Germinal center (tissue), 1 donor: ENCODE measurements at regions not wholly inside any gene's neighbourhood (a gene's known extent, or its start where the extent isn't known, plus 50 kb on each side); places are given as distances from the start of the nearest gene placed in this dataset.
"Not testable (repeated sequence)": the region's sequence is repeated elsewhere in the genome, so short reads cannot be mapped to it uniquely, and the experiment has no call there.

ENCODE experiments used
- DNase-seq: peaks from one replicate; pipeline ENCODE4 v3.0.0; 2012; ENCODE audit warnings: mixed read lengths, low spot score

GRCh38 chr15:70398694-70399093 is 301.0 kb upstream of the TLE3 start:
- DNase-seq: no peak

- DNase-seq: no peak
Observed at GRCh38 chr15:70396807-70397206, 299.1 kb upstream of the TLE3 start.

DNA sequence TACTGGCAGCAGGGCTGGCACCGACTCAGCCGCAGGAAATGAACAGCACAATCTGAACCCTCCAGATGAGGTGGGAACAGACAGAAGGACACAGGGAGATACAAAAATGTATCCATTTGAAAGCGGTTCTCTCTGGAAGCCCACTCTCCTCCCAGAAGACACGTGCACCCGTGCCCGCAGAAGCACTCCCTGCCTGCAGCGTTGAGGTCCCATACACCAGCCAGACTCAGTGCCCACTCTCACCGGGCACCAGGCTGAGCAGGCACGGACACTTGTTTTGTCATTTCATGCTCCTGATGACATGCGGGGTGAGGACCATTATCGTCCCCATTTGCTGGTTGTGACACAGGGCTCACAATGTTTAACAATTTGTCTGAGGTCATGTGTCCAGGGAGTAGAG is 297.4 kb upstream of the TLE3 start:
- no peak for DNase-seq

DNA sequence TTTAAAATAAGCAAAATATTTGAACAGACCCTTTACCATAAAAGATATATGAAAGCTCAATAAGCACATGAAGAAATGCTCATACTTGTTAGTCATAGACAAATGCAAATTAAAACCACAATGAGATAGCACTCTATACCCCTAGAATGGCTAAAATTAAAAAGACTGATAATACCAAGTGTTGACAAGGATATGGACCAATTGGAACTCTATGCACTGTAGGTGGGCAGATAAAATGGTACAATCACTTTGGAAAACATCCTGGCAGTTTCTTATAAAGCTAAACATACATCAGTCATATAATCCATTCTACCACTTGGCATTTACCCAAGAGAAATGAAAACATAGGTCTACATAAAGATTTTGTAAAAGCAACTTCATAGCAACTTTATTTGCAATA is 293.0 kb upstream of the TLE3 start:
- DNase-seq: no peak

- no peak for DNase-seq
Observed at GRCh38 chr15:70387993-70388392, 290.3 kb upstream of the TLE3 start.

GRCh38 chr15:70387081-70387480 is 289.4 kb upstream of the TLE3 start:
- no peak for DNase-seq

- no peak for DNase-seq
Observed at GRCh38 chr15:70385711-70386110, 288.0 kb upstream of the TLE3 start.

GRCh38 chr15:70385052-70385451 is 287.3 kb upstream of the TLE3 start:
- no peak for DNase-seq

DNA sequence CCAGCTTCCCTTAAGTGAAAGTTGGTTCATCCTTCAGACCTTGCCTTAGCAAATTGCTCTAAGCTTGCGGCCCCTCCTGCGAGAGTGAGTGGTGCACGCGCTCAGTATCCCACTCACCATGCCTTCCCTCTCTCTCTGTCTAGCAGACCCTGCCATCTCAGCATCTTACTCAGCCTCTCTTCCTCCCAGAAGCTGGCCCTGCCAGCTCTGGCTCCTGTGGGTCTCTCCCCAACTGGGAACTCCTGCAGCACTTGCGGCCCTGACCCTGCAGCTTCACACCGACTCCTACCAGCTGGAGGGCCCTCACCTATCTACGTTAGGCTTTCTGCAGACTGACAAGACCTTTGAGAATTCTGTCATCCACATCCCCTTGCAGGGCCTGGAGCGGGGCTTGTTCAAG is 286.1 kb upstream of the TLE3 start:
- DNase-seq: no peak

DNA sequence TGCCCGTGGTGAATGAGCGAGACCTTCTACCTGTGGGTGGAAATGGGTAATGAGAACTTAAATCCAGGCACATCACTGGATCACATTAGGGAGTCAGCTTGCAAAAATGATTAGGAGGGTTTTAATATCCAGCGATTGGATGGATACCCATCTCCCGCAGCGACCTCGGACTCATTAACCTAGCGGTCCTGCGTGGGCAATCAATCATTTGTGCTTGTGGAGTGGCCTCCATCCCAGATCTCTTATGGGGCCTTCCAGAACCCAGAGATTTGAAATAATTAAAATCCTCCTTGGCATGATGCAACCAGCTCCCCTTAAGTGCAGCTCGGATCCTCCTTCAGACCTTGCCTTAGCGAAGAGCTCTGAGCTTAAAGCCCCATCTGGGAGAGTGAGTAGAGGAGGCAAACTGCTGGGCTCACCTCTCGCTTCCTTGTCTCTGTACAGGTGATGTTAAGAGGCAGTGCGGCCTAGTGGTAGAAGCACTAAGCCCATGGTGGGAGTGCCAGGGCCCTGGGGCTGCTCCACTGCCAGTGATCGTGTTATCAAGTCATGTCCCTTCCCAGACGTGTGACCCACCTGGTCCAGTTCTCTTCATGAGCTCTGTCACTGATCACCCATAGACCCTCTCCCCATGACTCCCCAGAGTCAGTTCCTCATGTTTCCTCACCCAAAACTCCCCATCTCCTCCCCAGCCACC is 285.2 kb upstream of the TLE3 start:
- no peak for DNase-seq

GRCh38 chr15:70382009-70382749 is 284.5 kb upstream of the TLE3 start:
- DNase-seq: no peak

GRCh38 chr15:70379938-70380883 is 282.5 kb upstream of the TLE3 start:
- no peak for DNase-seq

- no peak for DNase-seq
Observed at GRCh38 chr15:70379134-70379533, 281.4 kb upstream of the TLE3 start.

DNA sequence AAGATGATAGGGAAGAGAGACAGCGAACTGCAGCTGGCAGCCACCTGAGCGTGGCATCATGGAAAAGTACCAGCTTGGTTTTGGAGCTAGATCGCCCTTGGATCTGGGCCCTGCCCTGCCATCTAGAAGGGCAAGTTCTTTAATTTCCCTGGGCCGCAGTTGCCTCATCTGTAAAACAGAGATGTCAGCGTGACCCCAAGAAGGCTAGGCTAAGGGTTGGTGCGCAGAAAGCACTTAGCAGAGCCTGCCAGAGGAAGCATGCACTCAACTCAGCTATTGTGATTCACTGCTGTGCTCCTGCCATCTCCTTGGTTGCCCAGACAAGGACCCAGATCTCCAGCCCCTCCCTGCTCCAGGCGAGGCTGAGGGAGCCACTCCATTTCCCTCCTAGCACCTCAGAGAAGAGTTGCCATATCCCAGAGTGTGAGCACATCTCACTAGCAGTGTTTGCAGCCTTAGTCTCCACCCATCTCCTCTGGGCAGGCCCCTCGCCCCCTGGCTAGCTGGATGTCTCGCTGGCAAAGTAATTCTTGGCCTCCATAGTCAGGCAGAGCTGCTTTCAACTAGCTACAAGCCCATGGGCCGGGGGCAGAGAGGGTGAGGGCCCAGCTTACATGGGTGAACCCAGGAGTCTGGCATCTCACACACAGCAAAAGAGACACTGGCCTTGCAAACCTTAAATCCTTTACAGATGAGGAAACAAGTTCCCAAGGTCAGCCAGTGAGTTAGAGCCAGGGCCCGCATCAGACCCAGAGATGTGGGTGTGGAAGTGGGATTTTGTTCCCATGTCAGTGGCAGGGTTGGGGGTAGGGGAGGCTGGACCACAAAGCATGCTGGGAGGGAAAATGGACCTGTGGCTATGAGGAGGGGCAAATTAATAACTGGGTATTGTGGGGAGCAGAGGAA is 280.7 kb upstream of the TLE3 start:
- DNase-seq: no peak

GRCh38 chr15:70376929-70377691 is 279.4 kb upstream of the TLE3 start:
- no peak for DNase-seq

DNA sequence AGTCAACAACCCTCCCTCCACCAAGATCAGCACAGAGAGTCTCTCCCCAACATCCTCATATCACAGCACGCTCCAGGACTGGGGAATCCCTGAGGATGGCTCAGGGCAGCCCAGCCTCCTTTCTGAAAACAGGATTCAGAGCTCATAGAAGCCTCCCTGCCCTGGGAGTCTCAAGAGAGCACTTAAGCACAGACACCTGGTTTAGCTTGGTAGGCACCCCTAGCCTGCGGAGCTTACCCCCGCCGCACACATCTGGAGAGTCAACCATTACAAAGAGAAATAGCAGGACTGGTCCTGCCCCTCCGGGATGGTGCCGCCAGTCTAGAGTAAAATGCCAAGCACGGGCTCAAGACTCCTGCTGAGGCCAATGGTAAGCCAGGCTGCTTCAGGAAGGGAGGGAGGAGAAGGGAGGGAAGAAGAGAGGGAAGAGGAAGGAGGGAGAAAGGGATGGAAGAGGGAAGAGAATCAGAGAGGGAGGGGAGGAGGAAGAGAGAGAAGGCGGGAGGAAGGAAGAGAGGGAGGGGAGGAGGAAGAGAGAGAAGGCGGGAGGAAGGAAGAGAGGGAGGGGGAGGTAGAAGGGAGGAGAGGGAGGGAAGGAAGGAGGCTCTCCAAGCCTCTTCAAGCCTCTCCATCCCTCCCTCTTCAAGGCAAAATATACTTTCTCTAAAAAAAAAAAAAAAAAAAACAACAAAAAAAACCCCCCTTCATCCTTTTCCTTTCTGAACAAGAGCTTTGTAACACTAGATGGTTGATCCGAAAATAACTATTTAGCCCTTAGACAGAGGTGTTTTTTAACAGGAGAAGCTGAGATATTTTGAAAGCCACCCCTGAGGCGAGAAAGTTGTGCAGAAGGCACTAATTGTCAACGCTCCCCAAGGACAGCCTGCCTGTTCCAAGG is 278.6 kb upstream of the TLE3 start:
- no peak for DNase-seq

GRCh38 chr15:70375586-70375985 is 277.9 kb upstream of the TLE3 start:
- no peak for DNase-seq

DNA sequence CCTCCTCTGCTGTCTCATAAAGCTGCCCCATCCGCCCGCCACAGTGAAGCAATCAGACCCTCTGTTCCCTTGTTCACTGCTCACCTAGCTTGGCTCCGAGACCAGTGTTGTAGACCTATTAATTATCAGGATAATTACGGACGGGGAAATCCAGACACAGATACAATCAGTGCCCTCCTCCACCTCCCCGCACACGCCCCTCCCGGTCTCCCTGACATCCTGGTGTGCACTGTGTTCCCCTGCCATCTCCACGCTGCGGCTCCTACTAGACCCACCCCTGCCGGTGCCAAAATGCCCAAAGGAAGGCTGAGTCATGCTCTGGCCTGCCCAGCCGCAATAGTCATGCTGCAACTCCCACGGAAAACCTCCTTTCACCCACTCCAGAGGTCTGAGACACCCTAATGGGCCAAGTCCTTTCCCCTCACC is 277.3 kb upstream of the TLE3 start:
- DNase-seq: no peak

DNA sequence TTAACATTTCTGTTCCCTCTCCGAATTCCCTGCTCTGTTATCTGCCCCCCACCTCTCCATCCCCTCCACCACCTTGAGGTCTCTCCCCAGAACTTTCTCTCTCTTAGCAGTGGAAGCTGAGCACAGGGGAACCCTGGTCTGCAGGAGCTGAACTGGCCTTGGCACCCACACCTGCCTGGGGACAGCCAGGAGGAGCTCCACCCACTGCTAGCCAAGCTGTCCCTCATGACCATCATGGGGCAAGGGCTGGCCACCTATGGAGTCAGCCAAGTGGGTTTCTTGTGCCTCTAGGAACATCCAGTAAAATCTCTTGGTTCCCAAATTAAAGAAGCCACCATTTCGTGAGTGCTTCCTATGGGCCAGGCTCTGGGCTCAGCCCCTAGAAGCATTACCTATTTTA is 276.4 kb upstream of the TLE3 start:
- DNase-seq: no peak

GRCh38 chr15:70373439-70373838 is 275.7 kb upstream of the TLE3 start:
- not testable (repeated sequence) for DNase-seq
